PC-9 (cell line): ENCODE measurements at regions not wholly inside any gene's neighbourhood (a gene's known extent, or its start where the extent isn't known, plus 50 kb on each side); places are given as distances from the start of the nearest gene placed in this dataset.

Source experiments
- BruUV-seq: library from RNA; stranded (reverse); fragments of 400-500 nt; replicated peaks from 2 replicates; lab custom pipeline; 2021; lab: Mats Ljungman, UMichigan
- CTCF ChIA-PET: fragments of 300-600 bp; sonication (Branson Sonifier 250); formaldehyde crosslinking; loops from one replicate; lab custom pipeline; 2022; ENCODE audit warnings: antibody characterized with exemption; lab: Charles Lee
- POLR2A ChIA-PET: fragments of 300-600 bp; sonication (Branson Sonifier 250); formaldehyde crosslinking; loops from one replicate; lab custom pipeline; 2022; ENCODE audit warnings: antibody characterized with exemption; ENCODE audit not compliant: unreplicated experiment; lab: Charles Lee
- DNase-seq, 2 experiments: peaks; one replicate each; pipeline versions ENCODE4 v3.0.0 to v3.0.0-alpha.2; 2015 to 2022; ENCODE audit warnings: mixed read lengths in 1 of 2
- H2AFZ ChIP-seq: fragments of 200-600 bp; sonication (generic); 2 replicates; pipeline ENCODE4 v1.8.1; 2017; ENCODE audit warnings: antibody characterized with exemption
- H3F3A ChIP-seq: fragments of 200-600 bp; sonication (generic); 2 replicates; pipeline ENCODE4 v1.8.1; 2017; ENCODE audit warnings: antibody characterized with exemption, mild to moderate bottlenecking, low read depth; ENCODE audit not compliant: insufficient read depth
- H3K27ac ChIP-seq: fragments of 200-600 bp; sonication (generic); 2 replicates; pipeline ENCODE4 v1.6.1; 2016; ENCODE audit warnings: mixed run types
- H3K27me3 ChIP-seq: fragments of 200-600 bp; sonication (generic); 2 replicates; pipeline ENCODE4 v1.6.1; 2016; ENCODE audit warnings: low read depth, mixed run types; ENCODE audit not compliant: insufficient read depth
- H3K36me3 ChIP-seq: fragments of 200-600 bp; sonication (generic); 2 replicates; pipeline ENCODE4 v1.6.1; 2016; ENCODE audit warnings: low read depth, mixed run types
- H3K4me1 ChIP-seq: fragments of 200-600 bp; sonication (generic); replicated peaks from 2 replicates; pipeline ENCODE4 v1.6.1; 2016; ENCODE audit warnings: mixed run types; ENCODE audit not compliant: insufficient read depth
- H3K4me2 ChIP-seq: fragments of 200-600 bp; sonication (generic); 2 replicates; pipeline ENCODE4 v1.6.1; 2017; ENCODE audit warnings: mixed run types
- H3K4me3 ChIP-seq: fragments of 200-600 bp; sonication (generic); 2 replicates; pipeline ENCODE4 v1.6.1; 2016; ENCODE audit warnings: mixed run types
- H3K79me2 ChIP-seq: fragments of 200-600 bp; sonication (generic); 2 replicates; pipeline ENCODE4 v1.6.1; 2017; ENCODE audit warnings: low read depth, mixed run types
- H3K9me2 ChIP-seq: fragments of 200-600 bp; sonication (generic); 2 replicates; pipeline ENCODE4 v1.8.1; 2017; ENCODE audit warnings: mild to moderate bottlenecking; ENCODE audit not compliant: insufficient read depth
- H3K9me3 ChIP-seq: fragments of 200-600 bp; sonication (generic); 2 replicates; pipeline ENCODE4 v1.8.1; 2016; ENCODE audit warnings: low read depth; ENCODE audit not compliant: insufficient read depth
- H4K20me1 ChIP-seq: fragments of 200-600 bp; sonication (generic); 2 replicates; pipeline ENCODE4 v1.8.1; 2017; ENCODE audit not compliant: insufficient read depth
- EZH2 ChIP-seq: fragments of 200-600 bp; sonication (generic); IDR thresholded peaks from 2 replicates; pipeline ENCODE4 v1.8.0; 2017; ENCODE audit warnings: antibody characterized with exemption, low read depth
- intact Hi-C: fragments of 100-400 bp; cut with micrococcal nuclease; formaldehyde crosslinking; loops from one replicate; pipeline ENCODE4 v1.10.0; 2022; ENCODE audit not compliant: unreplicated experiment
- TF ChIP-seq, protein P1 (sequence below): fragments of 200-600 bp; sonication (generic); conservative IDR thresholded peaks from 2 replicates; pipeline ENCODE4 v1.6.1; 2017; ENCODE audit warnings: mixed run types, antibody characterized with exemption, mild to moderate bottlenecking, moderate library complexity

DNA sequence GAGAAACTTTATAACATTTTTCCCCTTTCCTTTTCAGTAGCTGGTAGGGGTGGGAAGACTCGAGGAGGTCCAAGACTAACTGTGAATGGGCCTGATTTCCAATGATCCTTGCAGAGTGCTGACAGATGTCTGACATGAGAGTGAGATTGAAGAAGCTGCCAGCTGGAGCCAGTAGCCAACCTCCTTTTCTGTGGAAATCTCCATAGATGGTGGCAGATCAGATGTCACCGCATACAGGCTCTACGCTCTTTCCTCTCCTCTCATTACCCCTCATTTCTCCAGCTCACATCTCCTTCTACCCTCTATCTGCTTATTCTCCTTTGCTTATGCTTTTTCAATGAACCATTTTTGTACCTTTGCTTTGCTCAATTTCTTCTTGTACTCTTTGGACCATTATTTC lies 395.2 kb upstream of the TNC start:
- no peaks in the 10 kb centered on the region for H3K4me1 ChIP-seq
- no peaks in the 10 kb centered on the region for H3K79me2 ChIP-seq
- ChIA-PET POLR2A (no interaction called here), CTCF (no interaction called here)
- DNase-seq: no peak
- no peak overlapping the region for H3K4me2 ChIP-seq
- intact Hi-C loops: no loop called here
- no peaks in the 10 kb centered on the region for H3F3A ChIP-seq
- no peak overlapping the region for H3K27ac ChIP-seq
- H3K9me2 ChIP-seq: no peaks in the 10 kb centered on the region
- 0 out of 2 replicates have a peak, but pooled peaks cover 3% of the 10 kb centered on the region for H3K9me3 ChIP-seq
- no peak overlapping the region for H2AFZ ChIP-seq
- no peaks in the 10 kb centered on the region for H3K27me3 ChIP-seq
- no peak for TF ChIP-seq EZH2
- TF ChIP-seq, protein P1, sequence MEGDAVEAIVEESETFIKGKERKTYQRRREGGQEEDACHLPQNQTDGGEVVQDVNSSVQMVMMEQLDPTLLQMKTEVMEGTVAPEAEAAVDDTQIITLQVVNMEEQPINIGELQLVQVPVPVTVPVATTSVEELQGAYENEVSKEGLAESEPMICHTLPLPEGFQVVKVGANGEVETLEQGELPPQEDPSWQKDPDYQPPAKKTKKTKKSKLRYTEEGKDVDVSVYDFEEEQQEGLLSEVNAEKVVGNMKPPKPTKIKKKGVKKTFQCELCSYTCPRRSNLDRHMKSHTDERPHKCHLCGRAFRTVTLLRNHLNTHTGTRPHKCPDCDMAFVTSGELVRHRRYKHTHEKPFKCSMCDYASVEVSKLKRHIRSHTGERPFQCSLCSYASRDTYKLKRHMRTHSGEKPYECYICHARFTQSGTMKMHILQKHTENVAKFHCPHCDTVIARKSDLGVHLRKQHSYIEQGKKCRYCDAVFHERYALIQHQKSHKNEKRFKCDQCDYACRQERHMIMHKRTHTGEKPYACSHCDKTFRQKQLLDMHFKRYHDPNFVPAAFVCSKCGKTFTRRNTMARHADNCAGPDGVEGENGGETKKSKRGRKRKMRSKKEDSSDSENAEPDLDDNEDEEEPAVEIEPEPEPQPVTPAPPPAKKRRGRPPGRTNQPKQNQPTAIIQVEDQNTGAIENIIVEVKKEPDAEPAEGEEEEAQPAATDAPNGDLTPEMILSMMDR: no peak
- no peaks in the 10 kb centered on the region for H4K20me1 ChIP-seq
- BruUV-seq: no TSS peak
- H3K36me3 ChIP-seq: no peaks in the 10 kb centered on the region
- H3K4me3 ChIP-seq: no peak overlapping the region

GRCh38 chr9:115514454-115514853 lies 396.5 kb upstream of the TNC start:
- no peak overlapping the region for H3K27ac ChIP-seq
- H2AFZ ChIP-seq: no peak overlapping the region
- intact Hi-C loops: no loop called here
- H3K36me3 ChIP-seq: no peaks in the 10 kb centered on the region
- no peaks in the 10 kb centered on the region for H3K9me3 ChIP-seq
- no peak overlapping the region for H3K4me2 ChIP-seq
- no peaks in the 10 kb centered on the region for H3K79me2 ChIP-seq
- H4K20me1 ChIP-seq: no peaks in the 10 kb centered on the region
- TF ChIP-seq EZH2: no peak
- TF ChIP-seq, protein P1: no peak
- no peaks in the 10 kb centered on the region for H3F3A ChIP-seq
- no peak for DNase-seq
- H3K9me2 ChIP-seq: no peaks in the 10 kb centered on the region
- H3K4me1 ChIP-seq: no peaks in the 10 kb centered on the region
- BruUV-seq: no TSS peak
- no peaks in the 10 kb centered on the region for H3K27me3 ChIP-seq
- ChIA-PET POLR2A (no interaction called here), CTCF (no interaction called here)
- no peak overlapping the region for H3K4me3 ChIP-seq

DNA sequence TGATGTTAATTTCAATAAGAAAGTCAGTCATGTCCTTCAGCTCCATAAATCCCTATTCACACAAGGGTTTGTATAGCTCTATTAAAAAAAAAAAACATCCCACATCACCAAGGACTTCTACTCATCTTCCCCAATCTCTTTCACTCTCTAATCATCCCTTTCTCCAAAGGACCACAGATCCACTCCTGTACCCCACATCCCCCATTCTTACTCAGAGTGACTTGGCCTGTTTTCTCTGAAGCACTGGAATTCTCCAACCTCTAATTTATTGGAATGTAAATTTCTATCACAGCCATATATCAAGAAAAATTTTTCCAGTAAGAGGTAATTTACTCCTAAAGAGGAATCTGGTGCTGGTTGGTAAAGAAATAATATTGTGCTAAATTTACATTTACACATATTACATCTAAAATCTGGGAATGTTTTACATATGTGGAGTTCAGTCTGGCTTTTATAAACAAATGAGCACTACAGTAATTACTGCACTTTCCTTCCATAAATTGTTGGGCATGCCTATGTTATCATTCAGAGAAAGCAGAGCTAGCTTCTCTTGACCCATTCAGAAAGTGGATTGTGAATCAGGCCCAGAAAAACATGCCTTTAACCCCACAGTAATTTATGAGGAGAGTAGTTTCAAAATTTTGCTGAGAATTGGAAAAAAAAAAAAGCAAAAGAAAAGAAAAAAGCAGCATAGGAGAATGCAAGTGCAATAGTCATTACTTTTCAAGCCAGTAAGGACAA lies 399.5 kb upstream of the TNC start:
- no peak for DNase-seq
- H3K27ac ChIP-seq: no peak overlapping the region
- H3K79me2 ChIP-seq: no peaks in the 10 kb centered on the region
- H2AFZ ChIP-seq: no peak overlapping the region
- no TSS peak for BruUV-seq
- no peak overlapping the region for H3K4me2 ChIP-seq
- no peaks in the 10 kb centered on the region for H3F3A ChIP-seq
- CTCF ChIA-PET: no interaction called here
- no peaks in the 10 kb centered on the region for H3K9me2 ChIP-seq
- TF ChIP-seq, protein P1: no peak
- TF ChIP-seq EZH2: no peak
- intact Hi-C loops: no loop called here
- POLR2A ChIA-PET: no interaction called here
- no peaks in the 10 kb centered on the region for H3K36me3 ChIP-seq
- no peaks in the 10 kb centered on the region for H4K20me1 ChIP-seq
- H3K4me3 ChIP-seq: no peak overlapping the region
- H3K4me1 ChIP-seq: no peaks in the 10 kb centered on the region
- H3K27me3 ChIP-seq: no peaks in the 10 kb centered on the region
- no peaks in the 10 kb centered on the region for H3K9me3 ChIP-seq
